H1 (cell line): ENCODE measurements at regions not wholly inside any gene's neighbourhood (a gene's known extent, or its start where the extent isn't known, plus 50 kb on each side); places are given as distances from the start of the nearest gene placed in this dataset.

ENCODE experiments used
- CTCF ChIA-PET: fragments of 300-600 bp; sonication (Branson Sonifier 250); formaldehyde crosslinking; loops from one replicate; lab custom pipeline; 2021; ENCODE audit not compliant: partially characterized antibody; lab: Charles Lee
- POLR2A ChIA-PET: fragments of 300-600 bp; sonication (Branson Sonifier 250); formaldehyde crosslinking; loops from one replicate; lab custom pipeline; 2021; ENCODE audit warnings: inconsistent platforms; ENCODE audit not compliant: partially characterized antibody; lab: Charles Lee
- DNase-seq, 2 experiments: peaks; one replicate each; pipeline versions ENCODE4 v3.0.0 to v3.0.0-alpha.2; 2010 to 2022; ENCODE audit warnings: low spot score in 2 of 2, low read depth in 1 of 2, mixed read lengths in 1 of 2
- FAIRE-seq: peaks from 2 replicates; lab custom pipeline; 2011; peaks lifted over from hg19 to GRCh38; lab: Jason Lieb, UNC
- H2AFZ ChIP-seq: 2 replicates; pipeline ENCODE4 v1.8.1; 2012; ENCODE audit warnings: low read length, inconsistent platforms
- H2AK5ac ChIP-seq: 2 replicates; pipeline ENCODE4 v1.6.1; 2013; ENCODE audit warnings: low read depth, low read length
- H2BK120ac ChIP-seq: replicated peaks from 2 replicates; pipeline ENCODE3; 2013; ENCODE audit warnings: low read depth, low read length, inconsistent platforms
- H2BK12ac ChIP-seq: 2 replicates; pipeline ENCODE4 v1.6.1; 2013; ENCODE audit warnings: low read depth, low read length
- H2BK15ac ChIP-seq: 2 replicates; pipeline ENCODE4 v1.6.1; 2013; ENCODE audit warnings: low read length
- H2BK20ac ChIP-seq: 2 replicates; pipeline ENCODE4 v1.6.1; 2013; ENCODE audit warnings: low read length
- H2BK5ac ChIP-seq: 2 replicates; pipeline ENCODE4 v1.6.1; 2013; ENCODE audit warnings: low read depth, low read length
- H3K14ac ChIP-seq: 2 replicates; pipeline ENCODE4 v1.6.1; 2013; ENCODE audit warnings: inconsistent platforms; ENCODE audit not compliant: insufficient read length
- H3K18ac ChIP-seq: 2 replicates; pipeline ENCODE4 v1.6.1; 2013; ENCODE audit warnings: low read length; ENCODE audit errors: extremely low read depth
- H3K23ac ChIP-seq: 2 replicates; pipeline ENCODE4 v1.6.1; 2013; ENCODE audit warnings: inconsistent platforms; ENCODE audit not compliant: insufficient read length
- H3K23me2 ChIP-seq: 2 replicates; pipeline ENCODE4 v1.6.1; 2013; ENCODE audit warnings: low read depth, low read length
- H3K27ac ChIP-seq: 2 replicates; pipeline ENCODE4 v1.6.1; 2011; ENCODE audit warnings: low read depth, low read length, inconsistent platforms
- H3K27me3 ChIP-seq, 4 experiments: replicated peaks in 1 of 4; 1 replicate in 1 of 4; 2 replicates in 3 of 4; pipeline versions ENCODE4 v1.6.1 to v1.8.1; 2011 to 2013; ENCODE audit warnings: low read length in 3 of 4, mild to moderate bottlenecking in 3 of 4, inconsistent platforms in 2 of 4, mixed read lengths in 2 of 4, moderate library complexity in 1 of 4; ENCODE audit not compliant: control insufficient read depth in 3 of 4, insufficient read depth in 3 of 4; ENCODE audit errors: extremely low read depth in 1 of 4
- H3K36me3 ChIP-seq, 4 experiments: 2 replicates each; pipeline versions ENCODE4 v1.6.1 to v1.8.1; 2011 to 2013; ENCODE audit warnings: mild to moderate bottlenecking in 4 of 4, low read length in 3 of 4, moderate library complexity in 2 of 4, control low read depth in 1 of 4, inconsistent platforms in 1 of 4; ENCODE audit not compliant: insufficient read depth in 4 of 4, control insufficient read depth in 2 of 4
- H3K4ac ChIP-seq: replicated peaks from 2 replicates; pipeline ENCODE3; 2013; ENCODE audit warnings: low read length, low read depth, mixed read lengths, inconsistent platforms; ENCODE audit not compliant: insufficient read length
- H3K4me1 ChIP-seq, 4 experiments: replicated peaks in 1 of 4; 1 replicate in 1 of 4; 2 replicates in 3 of 4; pipeline versions ENCODE4 v1.6.1 to v1.8.1; 2011 to 2013; ENCODE audit warnings: low read length in 3 of 4, inconsistent platforms in 2 of 4, mixed read lengths in 1 of 4; ENCODE audit not compliant: insufficient read depth in 4 of 4, control insufficient read depth in 3 of 4
- H3K4me2 ChIP-seq, 2 experiments: 2 replicates each; pipeline versions ENCODE4 v1.6.1 to v1.8.1; 2011 to 2013; ENCODE audit warnings: low read depth in 2 of 2, low read length in 2 of 2, control low read depth in 1 of 2, inconsistent platforms in 1 of 2, mild to moderate bottlenecking in 1 of 2; ENCODE audit not compliant: insufficient read depth in 1 of 2
- H3K4me3 ChIP-seq, 4 experiments: fragments of 200-600, 300-600 bp in 1 of 4; sonication (generic), shearing (Covaris generic), sonication (Bioruptor Twin) in 1 of 4; 2 replicates each; pipeline versions ENCODE4 v1.5.1 to v1.8.1; 2011 to 2016; ENCODE audit warnings: low read length in 4 of 4, low read depth in 3 of 4, control low read depth in 2 of 4, inconsistent platforms in 2 of 4, mild to moderate bottlenecking in 2 of 4, mixed read lengths in 1 of 4, moderate library complexity in 1 of 4; ENCODE audit not compliant: insufficient read depth in 2 of 4; ENCODE audit errors: extremely low read depth in 1 of 4
- H3K56ac ChIP-seq: replicated peaks from 2 replicates; pipeline ENCODE3; 2013; ENCODE audit warnings: low read depth, mild to moderate bottlenecking, mixed read lengths, low read length, inconsistent platforms; ENCODE audit not compliant: insufficient read length
- H3K79me1 ChIP-seq: 2 replicates; pipeline ENCODE4 v1.6.1; 2013; ENCODE audit warnings: low read depth, low read length, control low read depth
- H3K79me2 ChIP-seq, 2 experiments: 2 replicates each; pipeline versions ENCODE4 v1.6.1 to v1.8.1; 2012 to 2013; ENCODE audit warnings: low read length in 2 of 2, mild to moderate bottlenecking in 2 of 2, inconsistent platforms in 1 of 2; ENCODE audit not compliant: insufficient read depth in 2 of 2, control insufficient read depth in 1 of 2
- H3K9ac ChIP-seq, 4 experiments: replicated peaks in 1 of 4; 1 replicate in 1 of 4; 2 replicates in 3 of 4; pipeline versions ENCODE4 v1.6.1 to v1.8.1; 2011 to 2013; ENCODE audit warnings: low read depth in 3 of 4, low read length in 3 of 4, control low read depth in 2 of 4, mild to moderate bottlenecking in 2 of 4, moderate library complexity in 2 of 4, inconsistent platforms in 1 of 4; ENCODE audit errors: extremely low read depth in 1 of 4
- H3K9me3 ChIP-seq, 2 experiments: 2 replicates each; pipeline versions ENCODE4 v1.6.1 to v1.8.1; 2012 to 2013; ENCODE audit warnings: mild to moderate bottlenecking in 2 of 2, moderate library complexity in 2 of 2, control low read depth in 1 of 2, inconsistent platforms in 1 of 2, low read depth in 1 of 2, low read length in 1 of 2, mixed read lengths in 1 of 2; ENCODE audit not compliant: insufficient read depth in 2 of 2
- H4K20me1 ChIP-seq, 2 experiments: replicated peaks in 1 of 2; 2 replicates each; pipeline versions ENCODE3 to v1.8.1; 2011 to 2013; ENCODE audit warnings: inconsistent platforms in 2 of 2, low read length in 2 of 2, mild to moderate bottlenecking in 1 of 2; ENCODE audit not compliant: insufficient read depth in 2 of 2, control insufficient read depth in 1 of 2
- H4K5ac ChIP-seq: 2 replicates; pipeline ENCODE4 v1.6.1; 2013; ENCODE audit warnings: low read length, low read depth, mixed read lengths, inconsistent platforms; ENCODE audit not compliant: insufficient read length
- H4K8ac ChIP-seq: 2 replicates; pipeline ENCODE4 v1.8.0; 2013; ENCODE audit warnings: mild to moderate bottlenecking, moderate library complexity, low read length, inconsistent platforms; ENCODE audit not compliant: insufficient read depth; ENCODE audit errors: extremely low read depth
- H4K91ac ChIP-seq: replicated peaks from 2 replicates; pipeline ENCODE3; 2013; ENCODE audit warnings: low read length, mixed read lengths, inconsistent platforms; ENCODE audit not compliant: insufficient read length
- BCL11A ChIP-seq, 2 experiments: IDR thresholded peaks; one replicate each; pipeline ENCODE4 v1.6.1; 2011; ENCODE audit warnings: low read depth in 2 of 2, low read length in 2 of 2, mild to moderate bottlenecking in 2 of 2
- BRCA1 ChIP-seq: IDR thresholded peaks from 2 replicates; pipeline ENCODE4 v1.6.1; 2012; ENCODE audit warnings: low read depth, low read length, improper control_type of control experiment
- CBX5 ChIP-seq: fragments of 300-800, 300-1000 bp; sonication (generic); IDR thresholded peaks from 2 replicates; pipeline ENCODE4 v1.7.1; 2016; ENCODE audit warnings: antibody characterized with exemption, low read length, low read depth
- EGR1 ChIP-seq: IDR thresholded peaks from 2 replicates; pipeline ENCODE4 v1.6.1; 2011; ENCODE audit warnings: low read depth, low read length, borderline replicate concordance
- FOSL1 ChIP-seq: IDR thresholded peaks from 2 replicates; pipeline ENCODE4 v1.6.1; 2011; ENCODE audit warnings: mild to moderate bottlenecking, low read depth, low read length, moderate library complexity; ENCODE audit not compliant: insufficient read depth
- GTF2F1 ChIP-seq: IDR thresholded peaks from 2 replicates; pipeline ENCODE4 v1.6.1; 2012; ENCODE audit warnings: low read depth, low read length, improper control_type of control experiment, borderline replicate concordance
- HDAC6 ChIP-seq: IDR thresholded peaks from one replicate; pipeline ENCODE4 v1.7.1; 2012; ENCODE audit warnings: low read depth, mild to moderate bottlenecking, inconsistent platforms, low read length, moderate library complexity
- JUND ChIP-seq: IDR thresholded peaks from 2 replicates; pipeline ENCODE4 v1.6.1; 2011; ENCODE audit warnings: mild to moderate bottlenecking, improper control_type of control experiment, low read length
- SAP30 ChIP-seq: fragments of 300-600 bp; sonication (generic); IDR thresholded peaks from 2 replicates; pipeline ENCODE4 v1.7.1; 2012; ENCODE audit warnings: low read length, moderate library complexity, mild to moderate bottlenecking, inconsistent platforms; ENCODE audit not compliant: insufficient read depth, insufficient replicate concordance
- SIN3A ChIP-seq, 2 experiments: IDR thresholded peaks in 1 of 2; conservative IDR thresholded peaks in 1 of 2; 2 replicates each; pipeline ENCODE4 v1.6.1; 2011 to 2012; ENCODE audit warnings: low read length in 2 of 2, improper control_type of control experiment in 1 of 2, low read depth in 1 of 2, mild to moderate bottlenecking in 1 of 2
- SIX5 ChIP-seq: IDR thresholded peaks from 2 replicates; pipeline ENCODE4 v1.6.1; 2011; ENCODE audit warnings: mild to moderate bottlenecking, low read depth, low read length
- SP1 ChIP-seq: IDR thresholded peaks from 2 replicates; pipeline ENCODE4 v1.6.1; 2011; ENCODE audit warnings: low read depth, low read length
- SP2 ChIP-seq: IDR thresholded peaks from 2 replicates; pipeline ENCODE4 v1.6.1; 2012; ENCODE audit warnings: mild to moderate bottlenecking, low read length, inconsistent platforms
- SUZ12 ChIP-seq: fragments of 200-600 bp; sonication (generic); IDR thresholded peaks from 2 replicates; pipeline ENCODE4 v1.6.1; 2012; ENCODE audit warnings: mild to moderate bottlenecking, inconsistent platforms, low read length, moderate library complexity, mixed read lengths
- TAF1 ChIP-seq: IDR thresholded peaks from 2 replicates; pipeline ENCODE4 v1.6.1; 2011; ENCODE audit warnings: mild to moderate bottlenecking, low read depth, low read length
- YY1 ChIP-seq: IDR thresholded peaks from 2 replicates; pipeline ENCODE4 v1.6.1; 2011; ENCODE audit warnings: low read depth, mild to moderate bottlenecking, low read length
- WGBS, 2 experiments: shearing (Covaris generic) in 1 of 2; methylation state at CpG; one replicate each; pipeline versions ENCODE4 v1.1.6 to v1.1.7; 2013 to 2015; ENCODE audit warnings: low lambda C conversion rate in 2 of 2, mixed read lengths in 2 of 2, inconsistent platforms in 1 of 2, low coverage in 1 of 2, missing lambda C conversion rate in 1 of 2; ENCODE audit not compliant: insufficient replicate concordance in 2 of 2, insufficient coverage in 1 of 2, insufficient read length in 1 of 2; ENCODE audit errors: extremely low coverage in 1 of 2, missing lambda C conversion rate in 1 of 2; 5-methylcytosine and 5-hydroxymethylcytosine counted together

- H2BK15ac ChIP-seq = no peak overlapping the region
- no peaks in the 10 kb centered on the region for H3K79me1 ChIP-seq
- no peaks in the 10 kb centered on the region for H4K20me1 ChIP-seq
- FAIRE-seq (no peak), DNase-seq (no peak)
- no peak overlapping the region for H2BK5ac ChIP-seq
- no peak overlapping the region for H3K4me3 ChIP-seq
- H3K23me2 ChIP-seq = no peaks in the 10 kb centered on the region
- H3K36me3 ChIP-seq = no peaks in the 10 kb centered on the region
- H3K4ac ChIP-seq = no peak overlapping the region
- no peaks in the 10 kb centered on the region for H3K9me3 ChIP-seq
- H2AK5ac ChIP-seq = no peak overlapping the region
- 89% methylated on average over 2 of the region's 2 CpGs; no CpG with 5 or more reads in 1 of the 2 experiments for WGBS, 2 experiments
- no peak overlapping the region for H4K91ac ChIP-seq
- no peaks in the 10 kb centered on the region for H3K27me3 ChIP-seq
- no peak overlapping the region for H3K18ac ChIP-seq
- CTCF ChIA-PET = no interaction called here
- no peak overlapping the region for H2BK12ac ChIP-seq
- H3K79me2 ChIP-seq = no peaks in the 10 kb centered on the region
- no peak overlapping the region for H3K23ac ChIP-seq
- no peaks in the 10 kb centered on the region for H3K4me1 ChIP-seq
- no peak overlapping the region for H3K4me2 ChIP-seq
- no peak overlapping the region for H3K56ac ChIP-seq
- H3K14ac ChIP-seq = no peak overlapping the region
- no peak overlapping the region for H4K8ac ChIP-seq
- no peak overlapping the region for H4K5ac ChIP-seq
- no peak overlapping the region for H2BK20ac ChIP-seq
- H3K9ac ChIP-seq = no peak overlapping the region
- POLR2A ChIA-PET = no interaction called here
- H3K27ac ChIP-seq = no peak overlapping the region
- no peak overlapping the region for H2AFZ ChIP-seq
- H2BK120ac ChIP-seq = no peak overlapping the region
- TF ChIP-seq SAP30 = no peak
- no peak for TF ChIP-seq JUND
- TF ChIP-seq EGR1 = no peak
- no peak for TF ChIP-seq HDAC6
- TF ChIP-seq GTF2F1 = no peak
- no peak for TF ChIP-seq BCL11A (IDR thresholded peaks at IDR 0.05; ENCODE audit: low read depth in 2 of 2, low read length in 2 of 2)
- TF ChIP-seq CBX5 = no peak
- no peak for TF ChIP-seq SUZ12
- TF ChIP-seq SP1 = no peak
- TF ChIP-seq SP2 = no peak
- TF ChIP-seq YY1 = no peak
- TF ChIP-seq BRCA1 = no peak
- no peak for TF ChIP-seq SIX5
- no peak for TF ChIP-seq TAF1
- no peak for TF ChIP-seq SIN3A (conservative IDR thresholded peaks at IDR 0.05 in 1 of 2, IDR thresholded peaks at IDR 0.05 in 1 of 2; ENCODE audit: low read depth in 1 of 2, low read length in 2 of 2)
- TF ChIP-seq FOSL1 = no peak
Measured at GRCh38 chr4:135290136-135290535, 1088.5 kb upstream of the PABPC4L start.
